ENCODE measurements at regions not wholly inside any gene's neighbourhood (a gene's known extent, or its start where the extent isn't known, plus 50 kb on each side); places are given as distances from the start of the nearest gene placed in this dataset.
"Not testable (repeated sequence)": the region's sequence is repeated elsewhere in the genome, so short reads cannot be mapped to it uniquely, and the experiment has no call there.

DNA sequence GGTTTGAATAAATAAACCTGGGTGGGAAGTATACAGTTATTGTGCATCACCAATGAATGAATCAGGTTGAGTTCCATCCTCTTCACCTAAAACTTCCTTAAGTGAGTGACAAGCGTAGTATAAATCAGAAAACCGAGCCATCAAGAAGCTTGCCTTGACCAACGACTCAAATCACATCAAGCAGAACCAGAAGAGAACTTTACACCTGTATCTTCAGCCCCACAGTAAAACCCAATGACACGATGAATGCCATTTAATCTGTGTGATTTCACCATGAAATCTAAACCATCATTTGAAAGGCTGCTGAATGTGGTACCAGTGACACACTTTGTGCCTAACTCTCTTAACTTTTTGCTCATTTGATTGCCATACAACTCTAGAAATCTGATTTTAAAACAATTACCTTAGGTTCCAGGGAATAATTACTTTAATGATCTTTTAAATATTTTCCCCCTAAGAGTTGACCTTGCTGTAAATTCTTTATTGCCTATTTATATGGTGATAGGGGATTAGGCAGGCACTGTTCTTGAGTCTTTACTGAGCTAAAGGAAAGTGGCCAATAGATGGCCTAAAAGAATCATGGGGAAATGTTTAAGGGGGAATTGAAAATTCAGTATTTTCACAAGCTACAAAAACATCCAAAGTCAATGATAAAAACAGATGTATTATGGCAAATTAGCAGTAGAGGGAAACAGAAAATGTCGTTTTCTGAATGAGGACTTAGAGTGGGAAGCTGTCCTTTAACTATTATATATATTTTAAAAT lies 152.0 kb upstream of the EYA4 start:
- TF ChIP-seq, protein P1, sequence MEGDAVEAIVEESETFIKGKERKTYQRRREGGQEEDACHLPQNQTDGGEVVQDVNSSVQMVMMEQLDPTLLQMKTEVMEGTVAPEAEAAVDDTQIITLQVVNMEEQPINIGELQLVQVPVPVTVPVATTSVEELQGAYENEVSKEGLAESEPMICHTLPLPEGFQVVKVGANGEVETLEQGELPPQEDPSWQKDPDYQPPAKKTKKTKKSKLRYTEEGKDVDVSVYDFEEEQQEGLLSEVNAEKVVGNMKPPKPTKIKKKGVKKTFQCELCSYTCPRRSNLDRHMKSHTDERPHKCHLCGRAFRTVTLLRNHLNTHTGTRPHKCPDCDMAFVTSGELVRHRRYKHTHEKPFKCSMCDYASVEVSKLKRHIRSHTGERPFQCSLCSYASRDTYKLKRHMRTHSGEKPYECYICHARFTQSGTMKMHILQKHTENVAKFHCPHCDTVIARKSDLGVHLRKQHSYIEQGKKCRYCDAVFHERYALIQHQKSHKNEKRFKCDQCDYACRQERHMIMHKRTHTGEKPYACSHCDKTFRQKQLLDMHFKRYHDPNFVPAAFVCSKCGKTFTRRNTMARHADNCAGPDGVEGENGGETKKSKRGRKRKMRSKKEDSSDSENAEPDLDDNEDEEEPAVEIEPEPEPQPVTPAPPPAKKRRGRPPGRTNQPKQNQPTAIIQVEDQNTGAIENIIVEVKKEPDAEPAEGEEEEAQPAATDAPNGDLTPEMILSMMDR (IDR thresholded peaks at IDR 0.05; ENCODE audit: low read depth, low read length) = no peak
- ChIA-PET POLR2A (no interaction called here), CTCF (no interaction called here)
- DNase-seq (ENCODE audit: low read depth, low spot score) = no peak
- no peaks in the 10 kb centered on the region for H3K9me3 ChIP-seq (ENCODE audit: control insufficient read depth, insufficient read depth, low read length)
- H3K27ac ChIP-seq (ENCODE audit: low read depth, low read length) = no peak overlapping the region
- H3K27me3 ChIP-seq (ENCODE audit: control insufficient read depth, insufficient read depth, low read length) = no peaks in the 10 kb centered on the region
- H3K4me3 ChIP-seq (ENCODE audit: low read depth, low read length) = no peak overlapping the region

DNA sequence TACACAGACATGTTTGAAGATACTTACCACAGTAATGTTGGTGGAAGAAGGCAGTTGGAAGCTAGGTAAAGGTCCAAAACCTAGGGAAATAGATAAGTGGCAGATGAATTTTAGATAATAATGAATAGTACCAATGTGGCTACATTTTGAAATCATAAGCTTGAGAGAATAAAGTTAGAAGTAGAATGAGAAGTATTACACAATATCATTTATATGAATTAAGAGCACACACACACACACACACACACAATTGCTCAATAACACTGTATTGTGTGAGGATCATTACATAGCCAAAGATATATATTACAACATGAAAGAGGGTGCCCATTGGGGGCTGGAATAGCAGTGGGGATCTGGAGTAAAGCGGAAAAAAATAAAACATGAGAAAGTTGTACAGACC lies 149.0 kb upstream of the EYA4 start:
- POLR2A ChIA-PET = no interaction called here
- no peak for DNase-seq (ENCODE audit: low read depth, low spot score)
- Histone ChIP-seq H3K4me3 (ENCODE audit: low read depth, low read length) (no peak overlapping the region), H3K27me3 (ENCODE audit: control insufficient read depth, insufficient read depth, low read length) (no peaks in the 10 kb centered on the region), H3K9me3 (ENCODE audit: control insufficient read depth, insufficient read depth, low read length) (no peaks in the 10 kb centered on the region), H3K27ac (ENCODE audit: low read depth, low read length) (no peak overlapping the region)
- CTCF ChIA-PET = no interaction called here
- TF ChIP-seq, protein P1 (IDR thresholded peaks at IDR 0.05; ENCODE audit: low read depth, low read length) = no peak

DNA sequence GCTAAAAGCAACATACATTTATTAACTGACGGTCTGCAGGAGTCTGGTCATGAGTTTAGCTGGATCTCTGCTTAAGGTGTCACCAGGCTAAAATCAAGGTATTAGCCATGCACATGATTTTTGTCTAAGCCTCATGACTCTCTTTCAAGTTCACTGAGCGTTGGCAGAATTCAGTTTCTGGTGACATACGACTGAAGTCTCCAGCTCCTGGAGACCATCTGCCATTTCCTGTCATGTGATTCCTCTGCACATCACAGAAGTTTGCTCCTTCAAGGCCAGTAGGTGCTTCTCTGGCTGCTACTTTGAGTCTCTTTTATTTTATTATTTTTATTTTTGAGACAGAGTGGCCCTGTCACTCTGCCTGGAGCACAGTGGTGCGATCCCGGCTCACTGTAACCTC lies 148.4 kb upstream of the EYA4 start:
- ChIA-PET CTCF (no interaction called here), POLR2A (no interaction called here)
- TF ChIP-seq, protein P1 (IDR thresholded peaks at IDR 0.05; ENCODE audit: low read depth, low read length) = no peak
- Histone ChIP-seq H3K9me3 (ENCODE audit: control insufficient read depth, insufficient read depth, low read length) (no peaks in the 10 kb centered on the region), H3K27me3 (ENCODE audit: control insufficient read depth, insufficient read depth, low read length) (no peaks in the 10 kb centered on the region), H3K27ac (ENCODE audit: low read depth, low read length) (no peak overlapping the region), H3K4me3 (ENCODE audit: low read depth, low read length) (no peak overlapping the region)
- no peak for DNase-seq (ENCODE audit: low read depth, low spot score)

DNA sequence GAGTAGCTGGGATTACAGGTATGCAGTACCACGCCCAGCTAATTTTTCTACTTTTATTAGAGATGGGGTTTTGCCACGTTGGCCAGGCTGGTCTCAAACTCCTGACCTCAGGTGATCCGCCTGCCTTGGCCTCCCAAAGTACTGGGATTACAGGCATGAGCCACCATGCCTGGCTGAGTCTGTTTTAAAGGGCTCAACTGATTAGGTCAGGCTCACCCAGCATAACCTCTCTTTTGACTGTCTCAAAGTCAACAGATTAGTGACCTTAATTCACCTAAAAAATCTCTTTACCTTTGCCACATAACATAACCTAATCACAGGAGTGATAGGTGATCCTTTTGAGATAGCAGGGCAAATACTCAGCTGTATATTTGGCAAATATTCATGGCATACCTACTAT lies 147.9 kb upstream of the EYA4 start:
- H3K27ac ChIP-seq (ENCODE audit: low read depth, low read length); H3K9me3 ChIP-seq (ENCODE audit: control insufficient read depth, insufficient read depth, low read length); CTCF ChIA-PET; POLR2A ChIA-PET; DNase-seq (ENCODE audit: low read depth, low spot score); H3K27me3 ChIP-seq (ENCODE audit: control insufficient read depth, insufficient read depth, low read length); H3K4me3 ChIP-seq (ENCODE audit: low read depth, low read length): not testable (repeated sequence)

DNA sequence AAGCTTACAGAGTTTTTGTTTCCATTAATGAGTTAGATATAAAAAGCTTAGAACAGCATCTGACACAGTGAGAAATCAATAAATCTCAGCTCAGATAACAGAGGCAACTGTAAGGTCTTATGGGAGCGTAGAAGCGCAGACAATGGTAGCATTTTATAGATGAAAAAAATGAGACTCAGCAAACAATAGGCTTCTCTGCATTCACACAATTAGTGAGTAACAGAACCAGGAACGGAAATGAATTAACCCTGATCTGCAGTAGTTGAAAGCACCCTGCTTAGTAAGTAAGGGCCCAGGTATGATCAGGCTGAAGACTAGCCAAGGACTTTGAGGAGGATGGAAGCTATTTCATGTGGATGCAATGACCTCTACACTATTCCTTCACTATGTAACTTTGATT lies 147.2 kb upstream of the EYA4 start:
- no peak for DNase-seq (ENCODE audit: low read depth, low spot score)
- ChIA-PET CTCF (no interaction called here), POLR2A (no interaction called here)
- Histone ChIP-seq H3K27ac (ENCODE audit: low read depth, low read length) (no peak overlapping the region), H3K27me3 (ENCODE audit: control insufficient read depth, insufficient read depth, low read length) (no peaks in the 10 kb centered on the region), H3K4me3 (ENCODE audit: low read depth, low read length) (no peak overlapping the region), H3K9me3 (ENCODE audit: control insufficient read depth, insufficient read depth, low read length) (no peaks in the 10 kb centered on the region)
- TF ChIP-seq, protein P1 (IDR thresholded peaks at IDR 0.05; ENCODE audit: low read depth, low read length) = no peak

All from AG04450 (cell line).